ENCODE measurements at regions not wholly inside any gene's neighbourhood (a gene's known extent, or its start where the extent isn't known, plus 50 kb on each side); places are given as distances from the start of the nearest gene placed in this dataset.

- Histone ChIP-seq H3K9ac (ENCODE audit: low read length) (no peak overlapping the region), H3K4me3 (ENCODE audit: low read length) (no peak overlapping the region), H3K36me3 (ENCODE audit: control insufficient read depth, insufficient read depth, low read length, severe bottlenecking) (no peaks in the 10 kb centered on the region), H3K9me3 (ENCODE audit: control insufficient read depth, low read length) (peaks cover 18% of the 10 kb centered on the region), H3K4me1 (ENCODE audit: control insufficient read depth, insufficient read depth, low read length) (no peaks in the 10 kb centered on the region), H3K27me3 (replicated peaks; ENCODE audit: control insufficient read depth, insufficient read depth, low read length) (peaks cover 19% of the 10 kb centered on the region)
- DNase-seq (ENCODE audit: low read depth) = no peak
Observed at GRCh38 chr1:22291057-22291456, 148.2 kb upstream of the WNT4 start.

- Histone ChIP-seq H3K9me3 (ENCODE audit: control insufficient read depth, low read length) (peaks cover 19% of the 10 kb centered on the region), H3K36me3 (ENCODE audit: control insufficient read depth, insufficient read depth, low read length, severe bottlenecking) (no peaks in the 10 kb centered on the region), H3K9ac (ENCODE audit: low read length) (no peak overlapping the region), H3K4me1 (ENCODE audit: control insufficient read depth, insufficient read depth, low read length) (no peaks in the 10 kb centered on the region), H3K4me3 (ENCODE audit: low read length) (no peak overlapping the region), H3K27me3 (replicated peaks; ENCODE audit: control insufficient read depth, insufficient read depth, low read length) (peaks cover 23% of the 10 kb centered on the region)
- DNase-seq (ENCODE audit: low read depth) = no peak
Observed at GRCh38 chr1:22291494-22291893, 148.6 kb upstream of the WNT4 start.

- Histone ChIP-seq H3K27me3 (replicated peaks; ENCODE audit: control insufficient read depth, insufficient read depth, low read length) (peaks cover 30% of the 10 kb centered on the region), H3K36me3 (ENCODE audit: control insufficient read depth, insufficient read depth, low read length, severe bottlenecking) (no peaks in the 10 kb centered on the region), H3K4me3 (ENCODE audit: low read length) (no peak overlapping the region), H3K9me3 (ENCODE audit: control insufficient read depth, low read length) (peaks cover 19% of the 10 kb centered on the region), H3K9ac (ENCODE audit: low read length) (no peak overlapping the region), H3K4me1 (ENCODE audit: control insufficient read depth, insufficient read depth, low read length) (peaks cover 3% of the 10 kb centered on the region)
- DNase-seq (ENCODE audit: low read depth) = no peak
Observed at GRCh38 chr1:22292011-22292788, 149.3 kb upstream of the WNT4 start.

GRCh38 chr1:22295396-22295795 is 152.5 kb upstream of the WNT4 start:
- Histone ChIP-seq H3K4me3 (ENCODE audit: low read length) (no peak overlapping the region), H3K4me1 (ENCODE audit: control insufficient read depth, insufficient read depth, low read length) (peaks cover 3% of the 10 kb centered on the region), H3K9ac (ENCODE audit: low read length) (no peak overlapping the region), H3K27me3 (replicated peaks; ENCODE audit: control insufficient read depth, insufficient read depth, low read length) (peaks cover 42% of the 10 kb centered on the region), H3K36me3 (ENCODE audit: control insufficient read depth, insufficient read depth, low read length, severe bottlenecking) (no peaks in the 10 kb centered on the region), H3K9me3 (ENCODE audit: control insufficient read depth, low read length) (peaks cover 27% of the 10 kb centered on the region)
- DNase-seq (ENCODE audit: low read depth) = no peak

- peaks cover 30% of the 10 kb centered on the region for H3K9me3 ChIP-seq (ENCODE audit: control insufficient read depth, low read length)
- no peak for DNase-seq (ENCODE audit: low read depth)
- H3K4me1 ChIP-seq (ENCODE audit: control insufficient read depth, insufficient read depth, low read length) = peaks cover 3% of the 10 kb centered on the region
- H3K36me3 ChIP-seq (ENCODE audit: control insufficient read depth, insufficient read depth, low read length, severe bottlenecking) = no peaks in the 10 kb centered on the region
- peaks cover 39% of the 10 kb centered on the region for H3K27me3 ChIP-seq (replicated peaks; ENCODE audit: control insufficient read depth, insufficient read depth, low read length)
- no peak overlapping the region for H3K4me3 ChIP-seq (ENCODE audit: low read length)
- H3K9ac ChIP-seq (ENCODE audit: low read length) = no peak overlapping the region
Observed at GRCh38 chr1:22295856-22296255, 153.0 kb upstream of the WNT4 start.

GRCh38 chr1:22296701-22297591 is 154.0 kb upstream of the WNT4 start:
- Histone ChIP-seq H3K9ac (ENCODE audit: low read length) (no peak overlapping the region), H3K27me3 (replicated peaks; ENCODE audit: control insufficient read depth, insufficient read depth, low read length) (peaks cover 39% of the 10 kb centered on the region), H3K36me3 (ENCODE audit: control insufficient read depth, insufficient read depth, low read length, severe bottlenecking) (no peaks in the 10 kb centered on the region), H3K4me1 (ENCODE audit: control insufficient read depth, insufficient read depth, low read length) (peaks cover 3% of the 10 kb centered on the region), H3K9me3 (ENCODE audit: control insufficient read depth, low read length) (peaks cover 41% of the 10 kb centered on the region), H3K4me3 (ENCODE audit: low read length) (no peak overlapping the region)
- DNase-seq (ENCODE audit: low read depth) = no peak

GRCh38 chr1:22297999-22298398 is 153.7 kb upstream of the ZBTB40 start:
- peaks cover 39% of the 10 kb centered on the region for H3K27me3 ChIP-seq (replicated peaks; ENCODE audit: control insufficient read depth, insufficient read depth, low read length)
- H3K36me3 ChIP-seq (ENCODE audit: control insufficient read depth, insufficient read depth, low read length, severe bottlenecking) = no peaks in the 10 kb centered on the region

GRCh38 chr1:22303816-22304215 is 147.8 kb upstream of the ZBTB40 start:
- H3K27me3 ChIP-seq (replicated peaks; ENCODE audit: control insufficient read depth, insufficient read depth, low read length) = peaks cover 7% of the 10 kb centered on the region
- DNase-seq (ENCODE audit: low read depth) = no peak
- peaks cover 67% of the 10 kb centered on the region for H3K9me3 ChIP-seq (ENCODE audit: control insufficient read depth, low read length)
- H3K4me1 ChIP-seq (ENCODE audit: control insufficient read depth, insufficient read depth, low read length) = no peaks in the 10 kb centered on the region
- no peak overlapping the region for H3K9ac ChIP-seq (ENCODE audit: low read length)
- no peaks in the 10 kb centered on the region for H3K36me3 ChIP-seq (ENCODE audit: control insufficient read depth, insufficient read depth, low read length, severe bottlenecking)
- H3K4me3 ChIP-seq (ENCODE audit: low read length) = peak overlapping the region; percentile 12

More at GRCh38 chr1:22297999-22298398, 153.7 kb upstream of the ZBTB40 start:
- peaks cover 3% of the 10 kb centered on the region for H3K4me1 ChIP-seq (ENCODE audit: control insufficient read depth, insufficient read depth, low read length)
- no peak for DNase-seq (ENCODE audit: low read depth)
- no peak overlapping the region for H3K9ac ChIP-seq (ENCODE audit: low read length)
- no peak overlapping the region for H3K4me3 ChIP-seq (ENCODE audit: low read length)
- H3K9me3 ChIP-seq (ENCODE audit: control insufficient read depth, low read length) = peaks cover 49% of the 10 kb centered on the region

GRCh38 chr1:22309572-22309971 is 142.1 kb upstream of the ZBTB40 start:
- Histone ChIP-seq H3K36me3 (ENCODE audit: control insufficient read depth, insufficient read depth, low read length, severe bottlenecking) (no peaks in the 10 kb centered on the region), H3K4me1 (ENCODE audit: control insufficient read depth, insufficient read depth, low read length) (no peaks in the 10 kb centered on the region), H3K9ac (ENCODE audit: low read length) (no peak overlapping the region), H3K9me3 (ENCODE audit: control insufficient read depth, low read length) (peaks cover 30% of the 10 kb centered on the region), H3K4me3 (ENCODE audit: low read length) (no peak overlapping the region), H3K27me3 (replicated peaks; ENCODE audit: control insufficient read depth, insufficient read depth, low read length) (peaks cover 30% of the 10 kb centered on the region)
- no peak for DNase-seq (ENCODE audit: low read depth)

GRCh38 chr1:22311461-22311860 is 140.2 kb upstream of the ZBTB40 start:
- H3K27me3 ChIP-seq (replicated peaks; ENCODE audit: control insufficient read depth, insufficient read depth, low read length) = peaks cover 48% of the 10 kb centered on the region
- no peak for DNase-seq (ENCODE audit: low read depth)
- H3K9ac ChIP-seq (ENCODE audit: low read length) = no peak overlapping the region
- H3K4me3 ChIP-seq (ENCODE audit: low read length) = no peak overlapping the region
- no peaks in the 10 kb centered on the region for H3K4me1 ChIP-seq (ENCODE audit: control insufficient read depth, insufficient read depth, low read length)
- H3K9me3 ChIP-seq (ENCODE audit: control insufficient read depth, low read length) = peaks cover 16% of the 10 kb centered on the region
- H3K36me3 ChIP-seq (ENCODE audit: control insufficient read depth, insufficient read depth, low read length, severe bottlenecking) = no peaks in the 10 kb centered on the region

- H3K27me3 ChIP-seq (replicated peaks; ENCODE audit: control insufficient read depth, insufficient read depth, low read length) = peaks cover 59% of the 10 kb centered on the region
- no peak for DNase-seq (ENCODE audit: low read depth)
Observed at GRCh38 chr1:22313321-22313720, 138.3 kb upstream of the ZBTB40 start.

More at GRCh38 chr1:22313321-22313720, 138.3 kb upstream of the ZBTB40 start:
- no peak overlapping the region for H3K9ac ChIP-seq (ENCODE audit: low read length)
- no peaks in the 10 kb centered on the region for H3K36me3 ChIP-seq (ENCODE audit: control insufficient read depth, insufficient read depth, low read length, severe bottlenecking)
- peaks cover 8% of the 10 kb centered on the region for H3K9me3 ChIP-seq (ENCODE audit: control insufficient read depth, low read length)
- no peaks in the 10 kb centered on the region for H3K4me1 ChIP-seq (ENCODE audit: control insufficient read depth, insufficient read depth, low read length)
- no peak overlapping the region for H3K4me3 ChIP-seq (ENCODE audit: low read length)

Measured in adipocyte (in vitro differentiated cells).